GM13977 (cell line): ENCODE measurements at regions not wholly inside any gene's neighbourhood (a gene's known extent, or its start where the extent isn't known, plus 50 kb on each side); places are given as distances from the start of the nearest gene placed in this dataset.

Source experiments
- DNase-seq: peaks from one replicate; pipeline ENCODE4 v3.0.0; 2012; ENCODE audit warnings: low spot score
- in situ Hi-C: fragments of 300-500 bp; cut with MboI; formaldehyde crosslinking; loops from one replicate; pipeline ENCODE4 v1.12.0; 2022; ENCODE audit warnings: low sequenced_read_pairs, low pct_unique_long_range_greater_than_20kb, mixed read lengths, inconsistent platforms; ENCODE audit not compliant: unreplicated experiment
- TF ChIP-seq, protein P1 (sequence below): IDR thresholded peaks from 2 replicates; pipeline ENCODE4 v1.5.1; 2012; ENCODE audit warnings: mild to moderate bottlenecking, control low read depth; ENCODE audit not compliant: insufficient read depth; ENCODE audit errors: extremely low read depth, missing control alignments

DNA sequence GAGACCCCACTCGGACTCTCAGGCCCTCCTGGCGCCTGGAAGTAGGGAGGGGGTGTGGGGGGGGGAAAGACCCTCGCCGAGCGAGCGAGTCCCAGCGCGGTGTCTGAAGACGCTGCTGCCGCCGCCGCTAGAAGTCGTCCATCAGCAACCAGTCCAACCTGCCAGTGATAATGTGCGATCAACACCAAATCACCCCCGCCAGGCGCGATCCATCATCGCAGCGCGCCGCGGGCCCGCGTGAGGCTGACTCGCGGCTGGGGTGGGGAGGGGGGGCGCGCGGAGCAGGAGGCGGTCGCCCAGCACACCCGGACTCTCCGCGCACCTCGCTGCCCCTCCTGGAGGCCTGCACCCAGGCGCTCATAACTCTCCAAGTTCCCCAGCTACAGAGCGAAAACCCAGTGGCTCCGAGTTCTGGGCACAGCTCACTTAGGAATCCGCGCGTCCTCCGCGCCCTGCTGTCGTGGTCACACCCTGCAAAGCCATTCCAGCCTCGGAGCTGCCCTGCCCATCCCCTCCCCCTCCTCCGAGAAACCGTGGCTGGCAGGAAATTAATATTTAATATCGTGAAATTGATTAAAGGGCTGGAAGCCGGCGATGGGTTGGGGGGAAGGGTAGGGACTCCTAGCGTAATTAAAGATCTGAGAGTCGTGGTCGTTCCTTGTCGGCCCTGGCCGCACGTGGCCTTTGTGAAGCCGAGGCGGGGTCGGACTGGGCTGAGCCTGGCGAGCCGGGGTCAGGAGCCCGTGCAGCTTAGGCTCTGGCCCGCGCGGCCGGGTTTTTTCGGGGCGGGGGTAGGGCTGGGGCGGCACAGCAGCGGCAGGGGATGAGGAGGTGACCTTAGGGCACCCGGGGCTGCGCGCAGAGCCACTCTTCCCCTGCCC, 58.1 kb upstream of the BCOR start:
- no peak for DNase-seq
- TF ChIP-seq, protein P1, sequence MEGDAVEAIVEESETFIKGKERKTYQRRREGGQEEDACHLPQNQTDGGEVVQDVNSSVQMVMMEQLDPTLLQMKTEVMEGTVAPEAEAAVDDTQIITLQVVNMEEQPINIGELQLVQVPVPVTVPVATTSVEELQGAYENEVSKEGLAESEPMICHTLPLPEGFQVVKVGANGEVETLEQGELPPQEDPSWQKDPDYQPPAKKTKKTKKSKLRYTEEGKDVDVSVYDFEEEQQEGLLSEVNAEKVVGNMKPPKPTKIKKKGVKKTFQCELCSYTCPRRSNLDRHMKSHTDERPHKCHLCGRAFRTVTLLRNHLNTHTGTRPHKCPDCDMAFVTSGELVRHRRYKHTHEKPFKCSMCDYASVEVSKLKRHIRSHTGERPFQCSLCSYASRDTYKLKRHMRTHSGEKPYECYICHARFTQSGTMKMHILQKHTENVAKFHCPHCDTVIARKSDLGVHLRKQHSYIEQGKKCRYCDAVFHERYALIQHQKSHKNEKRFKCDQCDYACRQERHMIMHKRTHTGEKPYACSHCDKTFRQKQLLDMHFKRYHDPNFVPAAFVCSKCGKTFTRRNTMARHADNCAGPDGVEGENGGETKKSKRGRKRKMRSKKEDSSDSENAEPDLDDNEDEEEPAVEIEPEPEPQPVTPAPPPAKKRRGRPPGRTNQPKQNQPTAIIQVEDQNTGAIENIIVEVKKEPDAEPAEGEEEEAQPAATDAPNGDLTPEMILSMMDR, result no peak
- in situ Hi-C loops, result loop anchor here (25.0 kb wide), 1 partner anchor 144 kb away; no protein-coding TSS in a partner anchor

DNA sequence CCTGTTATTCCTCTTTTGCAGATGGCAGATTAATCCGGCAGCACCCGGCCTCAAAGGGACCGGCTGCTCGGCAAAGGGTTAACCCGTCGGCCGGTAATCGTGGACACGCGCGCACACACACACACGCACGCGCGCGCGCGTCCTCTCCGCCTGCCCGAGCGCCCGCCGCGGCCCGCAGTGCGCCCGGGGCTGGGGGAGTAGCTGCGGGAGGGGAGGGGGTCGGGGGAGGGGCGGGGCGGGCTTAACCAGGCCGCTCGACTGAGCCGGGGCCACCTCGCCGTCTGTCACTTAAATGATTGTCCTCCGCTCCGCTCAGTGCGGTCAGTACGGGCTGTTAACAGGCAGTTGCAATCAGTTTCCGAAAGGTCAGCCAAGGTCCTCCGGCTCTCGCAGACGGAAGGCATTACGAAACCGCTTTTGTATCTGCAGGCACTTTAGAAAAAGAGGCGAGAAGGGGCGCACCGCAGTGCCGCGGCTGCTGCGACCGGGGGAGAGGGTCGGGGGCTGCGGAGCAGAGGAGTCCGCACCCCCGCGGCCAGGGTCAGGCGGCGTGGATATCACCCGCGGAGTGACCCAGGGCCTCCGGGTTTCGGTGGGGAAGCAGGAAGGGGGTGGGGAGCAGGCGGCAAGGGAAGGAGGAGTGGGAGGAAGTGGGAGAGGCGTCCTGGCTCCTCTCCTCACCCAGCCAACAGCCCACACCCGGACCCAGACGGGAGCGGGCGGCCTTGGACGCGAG, 57.3 kb upstream of the BCOR start:
- TF ChIP-seq, protein P1, result no peak
- in situ Hi-C loops, result loop anchor here (25.0 kb wide), 1 partner anchor 143 kb away; no protein-coding TSS in a partner anchor
- peak; percentile 78 for DNase-seq

DNA sequence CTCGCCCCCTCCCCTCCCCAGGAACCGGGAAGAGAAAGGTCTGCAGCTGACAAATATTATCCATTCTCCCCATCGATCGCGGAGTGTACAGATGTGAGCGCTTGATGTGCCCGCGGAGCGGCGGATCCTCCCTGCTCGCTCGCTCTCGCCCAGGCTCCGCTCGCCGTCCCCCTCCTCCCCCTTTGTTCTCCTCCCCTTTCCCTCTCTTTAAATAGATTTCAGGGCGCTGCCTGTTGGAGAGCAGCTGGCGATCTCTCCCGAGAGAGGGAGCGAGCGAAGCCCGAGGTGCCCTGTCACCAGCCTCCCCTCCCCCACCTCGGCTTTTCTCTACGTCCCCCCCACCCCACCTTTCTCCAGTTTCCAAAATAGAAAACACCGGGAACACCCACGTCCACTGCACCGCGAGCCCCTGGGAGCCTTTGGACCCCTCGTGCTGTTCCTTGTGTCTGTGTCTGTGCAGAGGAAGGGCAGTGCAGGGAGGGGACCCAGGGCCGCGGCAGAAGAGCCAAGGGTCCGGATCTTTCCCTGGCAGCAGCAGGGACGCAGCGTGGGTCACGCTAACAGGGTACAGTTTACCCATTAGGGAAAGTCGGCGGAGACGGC, 56.6 kb upstream of the BCOR start:
- TF ChIP-seq, protein P1, result no peak
- in situ Hi-C loops, result loop anchor here (25.0 kb wide), 1 partner anchor 142 kb away; no protein-coding TSS in a partner anchor
- no peak for DNase-seq

DNA sequence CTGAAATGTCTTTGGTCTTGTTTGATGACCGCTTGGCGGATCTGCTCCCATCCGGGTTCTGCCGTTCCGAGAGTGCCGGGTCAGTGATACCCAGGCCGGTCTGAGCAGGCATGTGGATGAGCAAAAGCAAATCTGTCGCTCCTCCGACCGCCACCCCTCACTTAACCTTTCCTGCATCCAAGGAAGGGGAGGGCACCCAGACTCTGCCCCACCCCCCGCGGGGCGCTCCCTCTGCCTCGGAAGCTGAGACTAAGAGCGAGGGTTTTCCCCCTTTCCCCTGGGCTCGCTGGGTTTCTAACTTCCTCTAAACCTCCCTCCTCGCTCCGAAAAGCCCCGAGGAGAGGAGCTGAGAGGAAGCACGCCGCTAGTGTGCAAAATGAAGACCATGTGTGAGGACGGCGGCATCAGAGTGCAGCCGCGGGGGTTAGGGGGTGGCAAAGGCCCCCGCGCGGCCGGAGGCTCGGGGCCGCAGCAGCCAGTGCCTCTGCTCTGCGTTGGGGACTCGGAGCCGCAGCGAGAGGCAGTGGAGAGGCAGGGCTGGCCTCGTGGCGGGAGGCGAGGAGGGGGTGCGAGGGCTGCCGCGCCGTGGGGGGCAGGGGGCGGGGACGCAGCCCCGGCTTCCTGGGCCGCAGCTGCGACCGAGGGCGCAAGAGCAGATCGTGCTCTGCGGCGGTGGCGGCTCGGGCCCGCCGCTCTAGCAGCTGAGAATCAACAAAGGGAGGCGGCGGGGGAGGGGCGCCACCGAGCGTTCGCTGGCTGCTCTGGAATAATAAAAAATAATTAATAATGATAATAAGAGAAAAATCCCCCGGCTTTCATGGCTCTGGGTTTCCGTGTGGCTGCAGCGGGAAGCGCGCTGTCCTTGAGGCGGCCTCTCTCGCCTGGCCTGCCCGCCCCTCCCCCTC, 55.8 kb upstream of the BCOR start:
- in situ Hi-C loops, result loop anchor here (25.0 kb wide), 1 partner anchor 141 kb away; no protein-coding TSS in a partner anchor
- TF ChIP-seq, protein P1, result no peak
- DNase-seq, result peak; percentile 86

DNA sequence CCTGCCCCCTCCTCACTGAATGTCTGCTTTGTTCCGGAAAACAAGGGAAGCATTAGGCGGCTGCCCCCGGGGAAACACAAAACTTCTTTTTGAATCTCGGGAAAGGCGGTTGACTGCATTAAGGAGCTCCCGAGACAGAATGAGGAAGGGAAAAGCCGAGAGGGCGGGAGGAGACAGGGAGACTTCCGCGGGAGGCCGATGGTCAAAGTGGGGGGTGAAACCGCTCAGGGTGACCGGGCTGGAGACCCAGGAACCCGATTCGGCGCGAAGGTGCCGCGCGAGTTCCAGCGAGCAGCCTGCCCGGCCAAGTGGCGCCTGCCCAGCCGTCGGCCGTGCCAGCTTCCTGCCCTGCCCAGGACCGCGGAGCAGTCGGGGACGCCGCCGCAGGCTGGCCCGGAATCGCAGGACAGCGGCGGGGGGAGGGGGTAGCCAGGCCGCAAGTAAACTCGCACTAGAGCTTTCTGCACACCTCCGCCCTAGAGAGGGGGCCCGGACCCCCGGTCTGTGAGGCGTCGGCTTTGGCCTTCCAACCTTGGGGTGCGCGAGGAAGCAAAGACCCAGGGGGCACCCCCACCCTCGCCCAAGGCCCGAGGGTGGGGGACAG, 55.1 kb upstream of the BCOR start:
- in situ Hi-C loops, result loop anchor here (25.0 kb wide), 1 partner anchor 141 kb away; no protein-coding TSS in a partner anchor
- DNase-seq, result no peak
- TF ChIP-seq, protein P1, result no peak
